Lower lobe of right lung (tissue), 2 donors: ENCODE measurements at regions not wholly inside any gene's neighbourhood (a gene's known extent, or its start where the extent isn't known, plus 50 kb on each side); places are given as distances from the start of the nearest gene placed in this dataset.

Experiments used
- ATAC-seq, 2 donors: fragments of 200-7000 bp; cut with Tn5 transposase; one replicate each; pipeline ENCODE4 v1.9.1; 2020 to 2022; ENCODE audit warnings: mild to moderate bottlenecking in 2 of 2, moderate library complexity in 2 of 2
- DNase-seq: peaks from one replicate; pipeline ENCODE4 v3.0.0-alpha.2; 2020
- H3K27ac ChIP-seq: fragments of 200-600 bp; one replicate; pipeline ENCODE4 v1.8.0; 2022
- H3K27me3 ChIP-seq: fragments of 200-600 bp; one replicate; pipeline ENCODE4 v1.8.0; 2022; ENCODE audit warnings: low read depth
- H3K36me3 ChIP-seq: fragments of 200-600 bp; one replicate; pipeline ENCODE4 v1.8.0; 2022; ENCODE audit warnings: mild to moderate bottlenecking
- H3K4me1 ChIP-seq: fragments of 200-600 bp; one replicate; pipeline ENCODE4 v1.8.0; 2022
- H3K4me3 ChIP-seq: fragments of 200-600 bp; one replicate; pipeline ENCODE4 v1.8.0; 2022; ENCODE audit warnings: mild to moderate bottlenecking
- H3K9me3 ChIP-seq: fragments of 200-600 bp; one replicate; pipeline ENCODE4 v1.8.0; 2022
- CTCF ChIP-seq: fragments of 200-600 bp; IDR thresholded peaks from one replicate; pipeline ENCODE4 v1.8.0; 2022; ENCODE audit warnings: antibody characterized with exemption, mild to moderate bottlenecking
- intact Hi-C: fragments of 100-400 bp; cut with DNase I; formaldehyde crosslinking; loops from one replicate; pipeline ENCODE4 v1.11.0; 2022
- donor health status: DM: no; HTN: yes; CAD: no; lungs with severe emphysema.

GRCh38 chr1:55286856-55287602 is 71.9 kb upstream of the USP24 start:
- intact Hi-C loops, result no loop called here
- DNase-seq (no peak), ATAC-seq (no peak)
- TF ChIP-seq CTCF, result no peak
- no peaks in the 10 kb centered on the region for H3K27me3 ChIP-seq
- H3K4me3 ChIP-seq, result no peak overlapping the region
- no peaks in the 10 kb centered on the region for H3K4me1 ChIP-seq
- H3K27ac ChIP-seq, result no peak overlapping the region
- no peaks in the 10 kb centered on the region for H3K36me3 ChIP-seq
- H3K9me3 ChIP-seq, result no peaks in the 10 kb centered on the region

- H3K4me1 ChIP-seq, result no peaks in the 10 kb centered on the region
- ATAC-seq, result no peak
- no peak for TF ChIP-seq CTCF
Measured at GRCh38 chr1:55285834-55286233, 70.7 kb upstream of the USP24 start.

GRCh38 chr1:55284856-55285255 is 69.7 kb upstream of the USP24 start:
- ATAC-seq (peak in 1 of 2 donors; percentile 61), DNase-seq (no peak)
- intact Hi-C loops, result loop anchor here (5.0 kb wide), 2 partner anchors 143 to 1302 kb away; no protein-coding TSS in a partner anchor
- H3K4me3 ChIP-seq, result no peak overlapping the region
- H3K4me1 ChIP-seq, result no peaks in the 10 kb centered on the region
- H3K9me3 ChIP-seq, result no peaks in the 10 kb centered on the region
- no peaks in the 10 kb centered on the region for H3K36me3 ChIP-seq
- H3K27me3 ChIP-seq, result no peaks in the 10 kb centered on the region
- no peak overlapping the region for H3K27ac ChIP-seq
- peak; percentile 57 for TF ChIP-seq CTCF

More at GRCh38 chr1:55285834-55286233, 70.7 kb upstream of the USP24 start:
- Histone ChIP-seq H3K36me3 (no peaks in the 10 kb centered on the region), H3K4me3 (no peak overlapping the region), H3K9me3 (no peaks in the 10 kb centered on the region), H3K27ac (no peak overlapping the region), H3K27me3 (no peaks in the 10 kb centered on the region)
- no peak for DNase-seq
- intact Hi-C loops, result no loop called here

DNA sequence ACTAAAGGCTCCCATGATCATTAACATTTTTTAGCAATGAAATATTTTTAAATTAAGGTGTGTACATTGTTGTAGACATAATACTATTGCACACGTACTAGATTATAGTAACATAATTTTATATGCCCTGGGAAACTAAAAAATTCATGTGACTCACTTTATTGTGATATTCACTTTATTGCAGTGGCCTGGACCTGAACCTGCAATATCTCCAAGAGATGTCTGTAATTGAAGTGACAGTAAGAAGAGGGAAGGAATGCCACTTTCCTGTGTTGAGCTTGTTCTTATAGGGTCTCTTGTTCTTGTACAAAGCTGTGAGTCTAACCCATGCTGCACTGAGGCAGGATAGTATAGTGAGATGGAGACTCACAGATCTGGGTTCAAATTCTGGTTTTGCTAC is 66.9 kb upstream of the USP24 start:
- Histone ChIP-seq H3K9me3 (no peaks in the 10 kb centered on the region), H3K27me3 (no peaks in the 10 kb centered on the region), H3K27ac (no peak overlapping the region), H3K4me1 (no peaks in the 10 kb centered on the region), H3K36me3 (no peaks in the 10 kb centered on the region), H3K4me3 (no peak overlapping the region)
- TF ChIP-seq CTCF, result no peak
- intact Hi-C loops, result loop anchor here (5.0 kb wide), 2 partner anchors 140 to 1305 kb away; no protein-coding TSS in a partner anchor
- ATAC-seq, result no peak
- no peak for DNase-seq

- Histone ChIP-seq H3K27ac (no peak overlapping the region), H3K4me3 (no peak overlapping the region), H3K9me3 (no peaks in the 10 kb centered on the region), H3K36me3 (no peaks in the 10 kb centered on the region), H3K4me1 (no peaks in the 10 kb centered on the region), H3K27me3 (no peaks in the 10 kb centered on the region)
- ATAC-seq, result no peak
- DNase-seq, result no peak
- intact Hi-C loops, result loop anchor here (5.0 kb wide), 2 partner anchors 138 to 1307 kb away; no protein-coding TSS in a partner anchor
- no peak for TF ChIP-seq CTCF
Measured at GRCh38 chr1:55280731-55281130, 65.6 kb upstream of the USP24 start.
